IPS-15b (cell line): ENCODE measurements at regions not wholly inside any gene's neighbourhood (a gene's known extent, or its start where the extent isn't known, plus 50 kb on each side); places are given as distances from the start of the nearest gene placed in this dataset.

Experiments
- H3K27me3 ChIP-seq: one replicate; pipeline ENCODE4 v1.6.1; 2013; ENCODE audit warnings: low read length; ENCODE audit not compliant: control insufficient read depth, insufficient read depth
- H3K36me3 ChIP-seq: one replicate; pipeline ENCODE4 v1.6.1; 2013; ENCODE audit warnings: low read length; ENCODE audit not compliant: control insufficient read depth, insufficient read depth
- H3K4me1 ChIP-seq: one replicate; pipeline ENCODE4 v1.6.1; 2013; ENCODE audit warnings: mild to moderate bottlenecking, low read length; ENCODE audit not compliant: control insufficient read depth, insufficient read depth
- H3K4me3 ChIP-seq: one replicate; pipeline ENCODE4 v1.5.1; 2013; ENCODE audit warnings: low read depth, low read length
- H3K9ac ChIP-seq: one replicate; pipeline ENCODE4 v1.6.1; 2013; ENCODE audit warnings: low read depth, mild to moderate bottlenecking, low read length
- H3K9me3 ChIP-seq: one replicate; pipeline ENCODE4 v1.6.1; 2013; ENCODE audit warnings: mild to moderate bottlenecking, low read length; ENCODE audit not compliant: control insufficient read depth, insufficient read depth

DNA sequence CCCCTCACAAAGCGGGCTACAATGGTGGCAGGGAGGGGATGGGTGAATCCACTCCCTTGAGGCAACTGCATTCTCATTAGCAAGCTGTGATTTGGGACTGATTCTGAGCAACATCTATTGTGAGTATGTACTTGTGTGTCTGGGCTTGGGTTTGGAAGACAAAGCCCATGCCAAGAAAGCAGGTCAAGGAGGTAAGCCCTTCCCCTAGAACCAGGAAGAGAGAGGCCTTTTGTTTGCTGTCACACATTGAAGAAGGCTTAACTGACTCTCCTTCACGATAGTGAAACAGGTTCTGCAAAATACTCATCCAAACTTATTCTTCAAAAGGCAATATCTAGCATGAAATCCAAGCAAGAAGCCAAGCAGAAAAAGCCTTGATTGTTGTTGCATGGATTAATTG lies 403.1 kb upstream of the ID4 start:
- Histone ChIP-seq H3K4me1 (no peaks in the 10 kb centered on the region), H3K27me3 (no peaks in the 10 kb centered on the region), H3K36me3 (no peaks in the 10 kb centered on the region), H3K4me3 (no peak overlapping the region), H3K9ac (no peak overlapping the region), H3K9me3 (no peaks in the 10 kb centered on the region)

DNA sequence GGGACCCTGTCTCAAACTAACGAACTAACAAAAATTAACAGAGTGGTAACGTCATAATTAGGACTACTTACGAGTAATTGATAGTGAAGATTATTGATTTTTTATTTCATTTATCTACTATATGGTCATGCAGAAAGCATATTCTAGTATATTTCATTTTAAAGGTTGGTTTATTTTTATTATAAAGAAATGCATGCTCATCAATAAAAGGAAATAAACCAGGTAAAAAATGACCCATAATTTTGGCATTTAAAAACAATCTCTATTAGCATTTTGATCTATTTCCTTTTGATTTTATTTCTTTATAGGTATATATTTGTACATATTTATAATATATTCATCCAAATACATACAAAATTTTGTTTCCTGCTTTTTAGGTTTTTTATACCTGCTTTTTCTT lies 401.4 kb upstream of the ID4 start:
- Histone ChIP-seq H3K9ac (no peak overlapping the region), H3K36me3 (no peaks in the 10 kb centered on the region), H3K4me1 (no peaks in the 10 kb centered on the region), H3K4me3 (no peak overlapping the region), H3K9me3 (no peaks in the 10 kb centered on the region), H3K27me3 (no peaks in the 10 kb centered on the region)

- no peaks in the 10 kb centered on the region for H3K36me3 ChIP-seq
- no peaks in the 10 kb centered on the region for H3K9me3 ChIP-seq
- no peak overlapping the region for H3K9ac ChIP-seq
- no peak overlapping the region for H3K4me3 ChIP-seq
- H3K27me3 ChIP-seq: no peaks in the 10 kb centered on the region
- no peaks in the 10 kb centered on the region for H3K4me1 ChIP-seq
Measured at GRCh38 chr6:19438566-19439353, 398.4 kb upstream of the ID4 start.

GRCh38 chr6:19440531-19440930 lies 396.6 kb upstream of the ID4 start:
- no peaks in the 10 kb centered on the region for H3K36me3 ChIP-seq
- H3K27me3 ChIP-seq: no peaks in the 10 kb centered on the region
- no peaks in the 10 kb centered on the region for H3K4me1 ChIP-seq
- H3K9ac ChIP-seq: no peak overlapping the region
- no peak overlapping the region for H3K4me3 ChIP-seq
- no peaks in the 10 kb centered on the region for H3K9me3 ChIP-seq

GRCh38 chr6:19443411-19443810 lies 393.8 kb upstream of the ID4 start:
- Histone ChIP-seq H3K4me1 (no peaks in the 10 kb centered on the region), H3K9me3 (no peaks in the 10 kb centered on the region), H3K9ac (no peak overlapping the region), H3K36me3 (no peaks in the 10 kb centered on the region), H3K27me3 (no peaks in the 10 kb centered on the region), H3K4me3 (no peak overlapping the region)

DNA sequence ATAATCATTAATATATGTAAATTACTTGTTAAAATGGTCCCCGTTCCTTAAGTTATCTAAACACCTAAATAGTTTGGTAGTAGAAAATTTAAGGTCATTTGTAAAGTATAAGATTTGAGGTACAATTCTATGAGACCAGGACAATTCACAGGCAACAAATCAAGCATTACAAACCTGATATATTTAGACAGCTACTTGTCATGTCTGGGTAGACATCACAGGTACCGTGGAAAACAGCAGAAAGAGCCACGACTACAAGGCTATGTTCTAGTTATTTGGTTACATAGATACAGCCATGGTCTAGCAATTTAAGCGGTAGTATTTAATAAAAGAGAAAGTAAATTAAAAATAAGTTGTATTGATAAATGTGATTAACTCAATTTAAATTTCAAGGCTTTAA lies 393.1 kb upstream of the ID4 start:
- no peaks in the 10 kb centered on the region for H3K36me3 ChIP-seq
- no peaks in the 10 kb centered on the region for H3K4me1 ChIP-seq
- H3K27me3 ChIP-seq: no peaks in the 10 kb centered on the region
- H3K9me3 ChIP-seq: no peaks in the 10 kb centered on the region
- H3K9ac ChIP-seq: no peak overlapping the region
- H3K4me3 ChIP-seq: no peak overlapping the region

GRCh38 chr6:19444481-19444880 lies 392.7 kb upstream of the ID4 start:
- Histone ChIP-seq H3K9me3 (no peaks in the 10 kb centered on the region), H3K4me1 (no peaks in the 10 kb centered on the region), H3K4me3 (no peak overlapping the region), H3K9ac (no peak overlapping the region), H3K36me3 (no peaks in the 10 kb centered on the region), H3K27me3 (no peaks in the 10 kb centered on the region)

DNA sequence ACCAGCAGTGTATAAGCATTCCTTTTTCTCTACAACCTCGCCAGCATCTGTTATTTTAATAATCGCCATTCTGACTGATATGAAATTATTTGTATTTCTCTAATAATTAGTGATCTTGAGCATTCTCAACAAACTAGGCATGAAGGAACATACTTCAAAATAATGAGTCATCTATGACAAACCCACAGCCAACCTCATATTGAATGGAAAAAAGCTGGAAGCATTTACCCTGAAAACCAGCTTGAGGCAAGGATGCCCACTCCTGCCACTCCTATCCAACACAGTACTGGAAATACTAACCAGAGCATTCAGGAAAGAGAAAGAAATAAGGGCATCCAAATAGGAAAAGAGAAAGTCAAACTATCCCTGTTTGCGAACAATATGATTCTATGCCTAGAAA lies 390.6 kb upstream of the ID4 start:
- Histone ChIP-seq H3K4me1 (no peaks in the 10 kb centered on the region), H3K27me3 (no peaks in the 10 kb centered on the region)

DNA sequence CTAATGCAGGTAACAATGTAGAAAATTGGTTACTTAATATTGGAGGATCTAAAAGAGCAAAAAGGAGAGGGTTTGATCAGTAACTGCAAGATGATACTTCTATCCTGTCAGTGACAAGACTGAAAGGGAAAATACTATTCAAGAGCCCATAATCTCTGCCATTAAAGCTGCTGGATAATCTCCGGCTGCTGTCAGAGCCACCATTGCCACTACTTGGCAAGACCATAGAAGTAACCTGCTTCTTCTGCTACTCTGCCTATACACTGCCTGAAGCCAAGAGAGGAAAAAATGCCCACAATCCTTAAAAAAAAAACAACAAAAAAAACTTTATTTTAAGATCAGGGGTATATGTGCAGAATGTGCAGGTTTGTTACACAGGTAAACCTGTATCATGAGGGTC lies 386.5 kb upstream of the ID4 start:
- no peaks in the 10 kb centered on the region for H3K4me1 ChIP-seq
- no peak overlapping the region for H3K4me3 ChIP-seq
- no peaks in the 10 kb centered on the region for H3K27me3 ChIP-seq
- no peaks in the 10 kb centered on the region for H3K9me3 ChIP-seq
- H3K9ac ChIP-seq: no peak overlapping the region
- no peaks in the 10 kb centered on the region for H3K36me3 ChIP-seq

More for the DNA sequence above, 390.6 kb upstream of the ID4 start:
- Histone ChIP-seq H3K36me3 (no peaks in the 10 kb centered on the region), H3K9me3 (no peaks in the 10 kb centered on the region), H3K4me3 (no peak overlapping the region), H3K9ac (no peak overlapping the region)

DNA sequence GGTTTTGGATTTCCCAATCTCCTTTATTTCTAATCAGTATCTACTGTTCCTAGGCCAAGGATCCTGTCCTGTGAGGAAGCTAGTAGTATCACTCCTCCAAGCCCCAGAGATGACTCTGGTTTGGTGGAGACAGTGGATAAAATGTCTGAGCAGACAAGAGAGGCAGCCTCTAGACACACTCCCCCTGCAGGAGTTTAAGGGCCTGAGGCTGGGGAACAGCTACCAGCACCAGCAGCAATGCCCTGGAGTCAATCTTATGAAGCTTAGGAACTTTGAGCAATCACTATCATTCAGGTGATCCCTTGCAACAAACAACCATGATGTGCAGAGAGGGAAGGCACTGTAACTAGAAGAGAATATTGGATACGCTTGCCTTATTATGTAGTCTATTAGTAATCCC lies 384.7 kb upstream of the ID4 start:
- Histone ChIP-seq H3K27me3 (no peaks in the 10 kb centered on the region), H3K4me3 (no peak overlapping the region), H3K9me3 (no peaks in the 10 kb centered on the region), H3K4me1 (no peaks in the 10 kb centered on the region), H3K36me3 (no peaks in the 10 kb centered on the region), H3K9ac (no peak overlapping the region)

- H3K9ac ChIP-seq: no peak overlapping the region
- no peaks in the 10 kb centered on the region for H3K4me1 ChIP-seq
- no peaks in the 10 kb centered on the region for H3K27me3 ChIP-seq
Measured at GRCh38 chr6:19454001-19454720, 383.0 kb upstream of the ID4 start.

GRCh38 chr6:19454721-19455392 lies 382.3 kb upstream of the ID4 start:
- H3K36me3 ChIP-seq: no peaks in the 10 kb centered on the region
- no peak overlapping the region for H3K9ac ChIP-seq
- no peak overlapping the region for H3K4me3 ChIP-seq
- H3K4me1 ChIP-seq: no peaks in the 10 kb centered on the region
- H3K9me3 ChIP-seq: no peaks in the 10 kb centered on the region
- no peaks in the 10 kb centered on the region for H3K27me3 ChIP-seq

More at GRCh38 chr6:19454001-19454720, 383.0 kb upstream of the ID4 start:
- H3K4me3 ChIP-seq: no peak overlapping the region
- no peaks in the 10 kb centered on the region for H3K9me3 ChIP-seq
- no peaks in the 10 kb centered on the region for H3K36me3 ChIP-seq
